Mesenchymal stem cell (in vitro differentiated cells and primary cell): ENCODE measurements at regions not wholly inside any gene's neighbourhood (a gene's known extent, or its start where the extent isn't known, plus 50 kb on each side); places are given as distances from the start of the nearest gene placed in this dataset.

Source experiments
- DNase-seq: peaks from one replicate; pipeline ENCODE4 v3.0.0-alpha.2; 2013
- H2AFZ ChIP-seq: one replicate; pipeline ENCODE4 v1.6.1; 2013; ENCODE audit warnings: low read depth, mild to moderate bottlenecking, control low read depth, inconsistent platforms, low read length, moderate library complexity
- H2AK5ac ChIP-seq: 2 replicates; pipeline ENCODE4 v1.6.1; 2013; ENCODE audit warnings: low read length, moderate library complexity, mild to moderate bottlenecking, inconsistent platforms; ENCODE audit not compliant: severe bottlenecking
- H2BK120ac ChIP-seq: one replicate; pipeline ENCODE4 v1.6.1; 2013; ENCODE audit warnings: low read depth, mild to moderate bottlenecking, inconsistent platforms, low read length, moderate library complexity
- H2BK12ac ChIP-seq, 2 experiments: one replicate each; pipeline ENCODE4 v1.6.1; 2013; ENCODE audit warnings: inconsistent platforms in 2 of 2, low read length in 2 of 2, mild to moderate bottlenecking in 2 of 2, moderate library complexity in 2 of 2, control low read depth in 1 of 2
- H2BK15ac ChIP-seq: one replicate; pipeline ENCODE4 v1.6.1; 2013; ENCODE audit warnings: mild to moderate bottlenecking, low read depth, inconsistent platforms; ENCODE audit not compliant: poor library complexity, severe bottlenecking
- H2BK5ac ChIP-seq: 2 replicates; pipeline ENCODE4 v1.6.1; 2013; ENCODE audit warnings: low read depth, mild to moderate bottlenecking, low read length, control low read depth, inconsistent platforms; ENCODE audit not compliant: poor library complexity, severe bottlenecking
- H3K14ac ChIP-seq, 2 experiments: one replicate each; pipeline ENCODE4 v1.6.1; 2013; ENCODE audit warnings: inconsistent platforms in 2 of 2, low read length in 2 of 2, control low read depth in 1 of 2, mild to moderate bottlenecking in 1 of 2, moderate library complexity in 1 of 2
- H3K18ac ChIP-seq, 2 experiments: one replicate each; pipeline ENCODE4 v1.6.1; 2013; ENCODE audit warnings: inconsistent platforms in 2 of 2, low read length in 2 of 2, control low read depth in 1 of 2, low read depth in 1 of 2, mild to moderate bottlenecking in 1 of 2
- H3K23ac ChIP-seq, 2 experiments: one replicate each; pipeline ENCODE4 v1.6.1; 2013; ENCODE audit warnings: inconsistent platforms in 2 of 2, low read length in 2 of 2, mild to moderate bottlenecking in 2 of 2, moderate library complexity in 2 of 2, control low read depth in 1 of 2
- H3K27ac ChIP-seq: 2 replicates; pipeline ENCODE4 v1.5.1; 2013; ENCODE audit warnings: mild to moderate bottlenecking, moderate library complexity, low read length, control low read depth, inconsistent platforms; ENCODE audit not compliant: poor library complexity, severe bottlenecking
- H3K27me3 ChIP-seq, 2 experiments: 2 replicates each; pipeline versions ENCODE4 v1.6.1 to v1.7.0; 2013; ENCODE audit warnings: low read length in 2 of 2, mild to moderate bottlenecking in 2 of 2, moderate library complexity in 2 of 2, control low read depth in 1 of 2, inconsistent platforms in 1 of 2; ENCODE audit not compliant: control insufficient read depth in 1 of 2, insufficient read depth in 1 of 2
- H3K36me3 ChIP-seq, 2 experiments: 2 replicates each; pipeline versions ENCODE4 v1.6.1 to v1.7.0; 2013; ENCODE audit warnings: low read length in 2 of 2, control low read depth in 1 of 2, inconsistent platforms in 1 of 2, low read depth in 1 of 2, mild to moderate bottlenecking in 1 of 2; ENCODE audit not compliant: insufficient read depth in 2 of 2, control insufficient read depth in 1 of 2
- H3K4ac ChIP-seq, 2 experiments: one replicate each; pipeline ENCODE4 v1.6.1; 2013; ENCODE audit warnings: inconsistent platforms in 2 of 2, low read length in 2 of 2, mild to moderate bottlenecking in 2 of 2, moderate library complexity in 2 of 2, control low read depth in 1 of 2, low read depth in 1 of 2
- H3K4me1 ChIP-seq: 2 replicates; pipeline ENCODE4 v1.6.1; 2013; ENCODE audit warnings: low read depth, low read length, control low read depth; ENCODE audit not compliant: control insufficient read depth, insufficient read depth
- H3K4me2 ChIP-seq: 2 replicates; pipeline ENCODE4 v1.6.1; 2013; ENCODE audit warnings: low read length, mild to moderate bottlenecking, inconsistent platforms; ENCODE audit not compliant: poor library complexity, severe bottlenecking
- H3K4me3 ChIP-seq, 2 experiments: 2 replicates each; pipeline versions ENCODE4 v1.5.1 to v1.7.0; 2013; ENCODE audit warnings: low read length in 2 of 2, mild to moderate bottlenecking in 2 of 2, control low read depth in 1 of 2, low read depth in 1 of 2; ENCODE audit not compliant: insufficient read depth in 1 of 2
- H3K79me1 ChIP-seq: replicated peaks from 2 replicates; pipeline ENCODE4 v1.6.1; 2013; ENCODE audit warnings: mild to moderate bottlenecking, control low read depth, low read length, inconsistent platforms; ENCODE audit not compliant: poor library complexity, severe bottlenecking
- H3K9ac ChIP-seq: 2 replicates; pipeline ENCODE4 v1.7.0; 2013; ENCODE audit warnings: mild to moderate bottlenecking, low read length, moderate library complexity
- H3K9me3 ChIP-seq: 2 replicates; pipeline ENCODE4 v1.7.0; 2013; ENCODE audit warnings: mild to moderate bottlenecking, low read length; ENCODE audit not compliant: control insufficient read depth
- H4K8ac ChIP-seq: one replicate; pipeline ENCODE4 v1.6.1; 2013; ENCODE audit warnings: inconsistent platforms, mild to moderate bottlenecking, low read length, moderate library complexity
- H4K91ac ChIP-seq: one replicate; pipeline ENCODE4 v1.6.1; 2013; ENCODE audit warnings: mild to moderate bottlenecking, low read length, inconsistent platforms
- WGBS: methylation state at CpG from one replicate; pipeline ENCODE4 v1.1.7; 2013; ENCODE audit warnings: mixed read lengths; 5-methylcytosine and 5-hydroxymethylcytosine counted together

GRCh38 chr9:73753171-73753570, 601.5 kb downstream of the ANXA1 start:
- H3K4me2 ChIP-seq: no peak overlapping the region
- no peak overlapping the region for H3K14ac ChIP-seq
- no peak overlapping the region for H3K27ac ChIP-seq
- no peak overlapping the region for H3K23ac ChIP-seq
- H2AK5ac ChIP-seq: no peak overlapping the region
- no peaks in the 10 kb centered on the region for H3K36me3 ChIP-seq
- H2BK12ac ChIP-seq: no peak overlapping the region
- no peaks in the 10 kb centered on the region for H3K9me3 ChIP-seq
- no peak overlapping the region for H3K4me3 ChIP-seq
- H3K9ac ChIP-seq: no peak overlapping the region
- no peak overlapping the region for H2BK15ac ChIP-seq
- no peak for DNase-seq
- no peaks in the 10 kb centered on the region for H3K79me1 ChIP-seq
- H2BK5ac ChIP-seq: no peak overlapping the region
- H3K18ac ChIP-seq: no peak overlapping the region
- H3K4me1 ChIP-seq: peaks cover 3% of the 10 kb centered on the region
- no peak overlapping the region for H2BK120ac ChIP-seq
- H4K91ac ChIP-seq: no peak overlapping the region
- H3K4ac ChIP-seq: no peak overlapping the region
- H3K27me3 ChIP-seq: no peaks in the 10 kb centered on the region
- H2AFZ ChIP-seq: no peak overlapping the region
- no peak overlapping the region for H4K8ac ChIP-seq

- no peak overlapping the region for H3K27ac ChIP-seq
- no peaks in the 10 kb centered on the region for H3K36me3 ChIP-seq
- 100% methylated on average over 4 of the region's 4 CpGs for WGBS
- H2BK120ac ChIP-seq: no peak overlapping the region
- DNase-seq: no peak
- no peak overlapping the region for H2AK5ac ChIP-seq
- H3K79me1 ChIP-seq: no peaks in the 10 kb centered on the region
- H3K27me3 ChIP-seq: no peaks in the 10 kb centered on the region
- H4K8ac ChIP-seq: no peak overlapping the region
- H3K4me3 ChIP-seq: no peak overlapping the region
- H2AFZ ChIP-seq: no peak overlapping the region
- H4K91ac ChIP-seq: no peak overlapping the region
- no peak overlapping the region for H3K18ac ChIP-seq
- H2BK15ac ChIP-seq: no peak overlapping the region
- H2BK5ac ChIP-seq: no peak overlapping the region
- no peak overlapping the region for H3K9ac ChIP-seq
- no peak overlapping the region for H3K23ac ChIP-seq
- no peak overlapping the region for H2BK12ac ChIP-seq
- H3K4ac ChIP-seq: no peak overlapping the region
- no peaks in the 10 kb centered on the region for H3K4me1 ChIP-seq
- no peak overlapping the region for H3K14ac ChIP-seq
- no peaks in the 10 kb centered on the region for H3K9me3 ChIP-seq
- H3K4me2 ChIP-seq: no peak overlapping the region
Measured at GRCh38 chr9:73761905-73762304, 610.2 kb downstream of the ANXA1 start.

- H2AK5ac ChIP-seq: no peak overlapping the region
- no peak overlapping the region for H4K8ac ChIP-seq
- H3K4me3 ChIP-seq: no peak overlapping the region
- H3K27ac ChIP-seq: no peak overlapping the region
- DNase-seq: no peak
- no peaks in the 10 kb centered on the region for H3K9me3 ChIP-seq
- no peak overlapping the region for H2BK5ac ChIP-seq
- H2BK15ac ChIP-seq: no peak overlapping the region
- H3K36me3 ChIP-seq: no peaks in the 10 kb centered on the region
- WGBS: 100% methylated on average over 1 of the region's 1 CpG
- H3K4me2 ChIP-seq: no peak overlapping the region
- no peak overlapping the region for H2BK12ac ChIP-seq
- no peak overlapping the region for H3K18ac ChIP-seq
- H2BK120ac ChIP-seq: no peak overlapping the region
- no peak overlapping the region for H3K4ac ChIP-seq
- H3K14ac ChIP-seq: no peak overlapping the region
- H3K9ac ChIP-seq: no peak overlapping the region
- H3K23ac ChIP-seq: no peak overlapping the region
- no peaks in the 10 kb centered on the region for H3K79me1 ChIP-seq
- no peaks in the 10 kb centered on the region for H3K4me1 ChIP-seq
- no peaks in the 10 kb centered on the region for H3K27me3 ChIP-seq
- H2AFZ ChIP-seq: no peak overlapping the region
- no peak overlapping the region for H4K91ac ChIP-seq
Measured at GRCh38 chr9:73773896-73774295, 622.2 kb downstream of the ANXA1 start.

- H3K27me3 ChIP-seq: no peaks in the 10 kb centered on the region
- H3K79me1 ChIP-seq: no peaks in the 10 kb centered on the region
- no CpG with 5 or more reads among the region's 2 CpGs for WGBS
- no peak overlapping the region for H2AK5ac ChIP-seq
- H3K27ac ChIP-seq: no peak overlapping the region
- no peaks in the 10 kb centered on the region for H3K4me1 ChIP-seq
- H3K14ac ChIP-seq: no peak overlapping the region
- no peak overlapping the region for H2BK12ac ChIP-seq
- H2BK5ac ChIP-seq: no peak overlapping the region
- H3K9ac ChIP-seq: no peak overlapping the region
- H3K23ac ChIP-seq: no peak overlapping the region
- no peak overlapping the region for H4K91ac ChIP-seq
- no peak overlapping the region for H3K4me2 ChIP-seq
- H4K8ac ChIP-seq: no peak overlapping the region
- H3K4ac ChIP-seq: no peak overlapping the region
- no peaks in the 10 kb centered on the region for H3K36me3 ChIP-seq
- no peaks in the 10 kb centered on the region for H3K9me3 ChIP-seq
- no peak overlapping the region for H3K4me3 ChIP-seq
- no peak overlapping the region for H2AFZ ChIP-seq
- no peak overlapping the region for H2BK15ac ChIP-seq
- H2BK120ac ChIP-seq: no peak overlapping the region
- no peak for DNase-seq
- H3K18ac ChIP-seq: no peak overlapping the region
Measured at GRCh38 chr9:73775757-73776156, 624.1 kb downstream of the ANXA1 start.
